Loucy (cell line): ENCODE measurements at regions not wholly inside any gene's neighbourhood (a gene's known extent, or its start where the extent isn't known, plus 50 kb on each side); places are given as distances from the start of the nearest gene placed in this dataset.

Experiments used
- H2AFZ ChIP-seq: fragments of 200-600 bp; sonication (generic); 2 replicates; pipeline ENCODE4 v1.6.0; 2016; ENCODE audit warnings: antibody characterized with exemption, mild to moderate bottlenecking, low read length, moderate library complexity
- H3F3A ChIP-seq: fragments of 200-600 bp; 2 replicates; pipeline ENCODE4 v1.6.0; 2016; ENCODE audit warnings: antibody characterized with exemption, low read depth, mild to moderate bottlenecking
- H3K27me3 ChIP-seq: fragments of 200-600 bp; sonication (generic); 2 replicates; pipeline ENCODE4 v1.6.1; 2014; ENCODE audit warnings: low read length, mild to moderate bottlenecking; ENCODE audit not compliant: insufficient read depth, poor library complexity, severe bottlenecking
- H3K36me3 ChIP-seq: fragments of 200-600 bp; sonication (generic); 2 replicates; pipeline ENCODE4 v1.6.1; 2016; ENCODE audit warnings: low read length; ENCODE audit not compliant: insufficient read depth
- H3K4me1 ChIP-seq: fragments of 200-600 bp; sonication (generic); 2 replicates; pipeline ENCODE4 v1.5.1; 2014; ENCODE audit warnings: low read length, mild to moderate bottlenecking; ENCODE audit not compliant: insufficient read depth, poor library complexity, severe bottlenecking
- H3K4me2 ChIP-seq: fragments of 200-600 bp; sonication (generic); 2 replicates; pipeline ENCODE4 v1.6.0; 2014; ENCODE audit warnings: antibody characterized with exemption, low read length, low read depth, mild to moderate bottlenecking; ENCODE audit not compliant: poor library complexity, severe bottlenecking
- H3K4me3 ChIP-seq: fragments of 200-600 bp; sonication (generic); 2 replicates; pipeline ENCODE4 v1.5.1; 2014; ENCODE audit warnings: low read length, mild to moderate bottlenecking, mixed read lengths; ENCODE audit not compliant: poor library complexity, severe bottlenecking
- H3K79me2 ChIP-seq: fragments of 200-600 bp; sonication (generic); 2 replicates; pipeline ENCODE4 v1.6.1; 2014; ENCODE audit warnings: low read length; ENCODE audit not compliant: insufficient read depth
- H3K9ac ChIP-seq: fragments of 200-600 bp; sonication (generic); 2 replicates; pipeline ENCODE4 v1.6.0; 2014; ENCODE audit warnings: mild to moderate bottlenecking, low read depth, low read length, moderate library complexity; ENCODE audit not compliant: poor library complexity, severe bottlenecking
- H3K9me2 ChIP-seq: fragments of 200-600 bp; sonication (generic); replicated peaks from 2 replicates; pipeline ENCODE4 v1.6.1; 2016; ENCODE audit warnings: low read depth, low read length, mixed read lengths
- H3K9me3 ChIP-seq: fragments of 200-600 bp; sonication (generic); 2 replicates; pipeline ENCODE4 v1.6.1; 2014; ENCODE audit warnings: mild to moderate bottlenecking, antibody characterized with exemption, low read length, low read depth; ENCODE audit not compliant: insufficient read depth
- H4K20me1 ChIP-seq: fragments of 200-600 bp; sonication (generic); 2 replicates; pipeline ENCODE4 v1.6.0; 2014; ENCODE audit warnings: antibody characterized with exemption, low read length, mild to moderate bottlenecking; ENCODE audit not compliant: insufficient read depth, poor library complexity, severe bottlenecking
- EZH2phosphoT487 ChIP-seq: fragments of 200-600 bp; IDR thresholded peaks from 2 replicates; pipeline ENCODE4 v1.6.1; 2018; ENCODE audit warnings: antibody characterized with exemption, mild to moderate bottlenecking, moderate library complexity, borderline replicate concordance
- TF ChIP-seq, protein P1 (sequence below): fragments of 200-600 bp; sonication (generic); conservative IDR thresholded peaks from 2 replicates; pipeline ENCODE4 v1.5.1; 2014; ENCODE audit warnings: mild to moderate bottlenecking, antibody characterized with exemption, low read length

- H3K4me1 ChIP-seq = no peaks in the 10 kb centered on the region
- H2AFZ ChIP-seq = no peak overlapping the region
- no peaks in the 10 kb centered on the region for H4K20me1 ChIP-seq
- H3K9me3 ChIP-seq = no peaks in the 10 kb centered on the region; the same call in 1 of the 2 replicates
- no peaks in the 10 kb centered on the region for H3K79me2 ChIP-seq
- no peaks in the 10 kb centered on the region for H3K36me3 ChIP-seq
- TF ChIP-seq, protein P1, sequence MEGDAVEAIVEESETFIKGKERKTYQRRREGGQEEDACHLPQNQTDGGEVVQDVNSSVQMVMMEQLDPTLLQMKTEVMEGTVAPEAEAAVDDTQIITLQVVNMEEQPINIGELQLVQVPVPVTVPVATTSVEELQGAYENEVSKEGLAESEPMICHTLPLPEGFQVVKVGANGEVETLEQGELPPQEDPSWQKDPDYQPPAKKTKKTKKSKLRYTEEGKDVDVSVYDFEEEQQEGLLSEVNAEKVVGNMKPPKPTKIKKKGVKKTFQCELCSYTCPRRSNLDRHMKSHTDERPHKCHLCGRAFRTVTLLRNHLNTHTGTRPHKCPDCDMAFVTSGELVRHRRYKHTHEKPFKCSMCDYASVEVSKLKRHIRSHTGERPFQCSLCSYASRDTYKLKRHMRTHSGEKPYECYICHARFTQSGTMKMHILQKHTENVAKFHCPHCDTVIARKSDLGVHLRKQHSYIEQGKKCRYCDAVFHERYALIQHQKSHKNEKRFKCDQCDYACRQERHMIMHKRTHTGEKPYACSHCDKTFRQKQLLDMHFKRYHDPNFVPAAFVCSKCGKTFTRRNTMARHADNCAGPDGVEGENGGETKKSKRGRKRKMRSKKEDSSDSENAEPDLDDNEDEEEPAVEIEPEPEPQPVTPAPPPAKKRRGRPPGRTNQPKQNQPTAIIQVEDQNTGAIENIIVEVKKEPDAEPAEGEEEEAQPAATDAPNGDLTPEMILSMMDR = no peak
- TF ChIP-seq EZH2phosphoT487 = no peak
- H3F3A ChIP-seq = no peaks in the 10 kb centered on the region
- no peaks in the 10 kb centered on the region for H3K27me3 ChIP-seq
- no peak overlapping the region for H3K9ac ChIP-seq
- H3K4me2 ChIP-seq = no peak overlapping the region
- no peak overlapping the region for H3K4me3 ChIP-seq
- no peaks in the 10 kb centered on the region for H3K9me2 ChIP-seq
Measured at GRCh38 chr20:17887331-17888030, 81.1 kb downstream of the SNX5 start.

DNA sequence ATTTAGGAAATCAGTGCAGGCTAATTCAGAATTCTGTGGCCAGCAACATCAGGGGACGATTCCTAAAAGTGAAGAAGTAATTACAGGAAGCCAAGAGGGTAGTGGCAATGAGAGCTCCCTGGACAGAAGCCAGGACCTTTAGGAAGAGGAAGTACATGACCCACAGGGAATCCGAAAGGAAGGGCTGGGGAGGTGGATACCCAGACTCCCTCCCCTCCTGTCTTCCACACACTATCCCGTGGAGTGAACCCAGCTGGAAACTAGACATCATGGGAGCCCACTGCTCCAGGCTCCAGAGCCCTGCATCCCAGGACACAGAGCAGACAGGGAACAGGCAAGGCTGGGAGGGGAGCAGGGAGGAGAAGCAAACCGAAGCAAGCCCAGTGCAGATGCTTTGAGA is 83.0 kb downstream of the SNX5 start:
- no peaks in the 10 kb centered on the region for H4K20me1 ChIP-seq
- H3K27me3 ChIP-seq = no peaks in the 10 kb centered on the region
- H3K9me3 ChIP-seq = no peaks in the 10 kb centered on the region; the same call in 1 of the 2 replicates
- no peaks in the 10 kb centered on the region for H3K79me2 ChIP-seq
- no peaks in the 10 kb centered on the region for H3F3A ChIP-seq
- no peak overlapping the region for H2AFZ ChIP-seq
- no peak overlapping the region for H3K9ac ChIP-seq
- TF ChIP-seq, protein P1 = no peak
- TF ChIP-seq EZH2phosphoT487 = no peak
- H3K4me1 ChIP-seq = no peaks in the 10 kb centered on the region
- H3K4me2 ChIP-seq = no peak overlapping the region
- H3K36me3 ChIP-seq = no peaks in the 10 kb centered on the region
- H3K4me3 ChIP-seq = no peak overlapping the region
- no peaks in the 10 kb centered on the region for H3K9me2 ChIP-seq

DNA sequence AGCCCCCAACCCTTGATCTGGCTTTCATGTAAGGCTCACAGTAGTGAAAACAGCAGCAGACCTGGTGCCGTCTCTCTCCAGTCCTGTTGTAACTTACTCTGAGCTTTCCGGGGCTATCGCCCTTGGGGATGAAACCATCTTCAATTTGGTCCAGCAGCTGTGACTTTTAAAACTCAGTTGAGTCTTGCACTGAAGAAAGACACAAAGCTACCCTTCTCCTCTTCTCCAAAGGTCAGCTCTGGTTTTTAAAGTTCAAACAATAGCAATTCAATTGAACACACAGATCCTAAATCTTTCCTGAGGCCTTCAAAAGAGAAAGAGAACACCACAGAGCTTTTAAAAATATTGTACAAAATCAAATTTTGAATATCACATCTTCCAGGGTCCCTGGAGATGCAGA is 83.5 kb downstream of the SNX5 start:
- TF ChIP-seq, protein P1 = no peak
- no peak for TF ChIP-seq EZH2phosphoT487
- H3K79me2 ChIP-seq = no peaks in the 10 kb centered on the region
- H3K4me3 ChIP-seq = no peak overlapping the region

More for the DNA sequence above, 83.5 kb downstream of the SNX5 start:
- Histone ChIP-seq H3K9me2 (no peaks in the 10 kb centered on the region), H3K9me3 (no peaks in the 10 kb centered on the region), H3K4me2 (no peak overlapping the region), H3K27me3 (no peaks in the 10 kb centered on the region), H4K20me1 (no peaks in the 10 kb centered on the region), H3F3A (no peaks in the 10 kb centered on the region), H3K9ac (no peak overlapping the region), H3K36me3 (no peaks in the 10 kb centered on the region), H3K4me1 (no peaks in the 10 kb centered on the region), H2AFZ (no peak overlapping the region)
